Activated naive CD4-positive, alpha-beta T cell treated with anti-CD3 and anti-CD28 coated beads, Interleukin-2, amount 50 U/mL, for 72 hours (primary cell): ENCODE measurements at regions not wholly inside any gene's neighbourhood (a gene's known extent, or its start where the extent isn't known, plus 50 kb on each side); places are given as distances from the start of the nearest gene placed in this dataset.
A peak's percentile ranks its signal among the peaks of the same experiment; 100 is the strongest.
"Not testable (repeated sequence)": the region's sequence is repeated elsewhere in the genome, so short reads cannot be mapped to it uniquely, and the experiment has no call there.

ENCODE experiments used
- ATAC-seq, 2 donors: fragments of 150-1000 bp; cut with Tn5 transposase; 2 replicates each; pipeline ENCODE4 v1.10.0; 2021; ENCODE audit warnings: mild to moderate bottlenecking in 2 of 2, moderate library complexity in 2 of 2
- DNase-seq, 2 donors: peaks; one replicate each; pipeline ENCODE4 v3.0.0; 2021 to 2022; ENCODE audit warnings: low spot score in 2 of 2
- H3K27ac Mint-ChIP-seq, 2 donors: one replicate each; pipeline ENCODE4 v1.8.0; 2022; ENCODE audit warnings: mild to moderate bottlenecking in 2 of 2, mixed read lengths in 2 of 2
- H3K36me3 Mint-ChIP-seq, 2 donors: one replicate each; pipeline ENCODE4 v1.8.0; 2022; ENCODE audit warnings: mixed read lengths in 2 of 2
- H3K9me3 Mint-ChIP-seq, 2 donors: one replicate each; pipeline ENCODE4 v1.8.0; 2022; ENCODE audit warnings: mixed read lengths in 2 of 2

DNA sequence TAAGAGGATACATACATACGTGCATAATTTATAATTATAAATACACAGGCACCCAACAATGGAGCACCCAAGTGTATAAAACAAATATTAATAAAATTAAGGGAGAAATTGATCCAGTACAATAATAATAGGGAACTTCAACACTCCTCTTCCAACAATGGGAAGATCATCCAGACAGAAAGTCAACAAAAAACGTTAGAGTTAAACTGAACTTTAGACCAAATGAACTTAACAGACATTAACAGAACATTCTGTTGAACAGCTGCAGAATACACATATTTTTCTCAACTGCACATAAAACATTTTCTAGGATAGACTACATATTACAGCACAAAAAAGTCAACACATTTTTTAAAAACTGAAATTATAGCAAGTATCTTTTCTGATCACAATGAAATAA, 339.7 kb downstream of the CGGBP1 start:
- Mint-ChIP-seq H3K36me3 (no peaks in the 10 kb centered on the region), H3K27ac (no peak overlapping the region), H3K9me3 (no peaks in the 10 kb centered on the region)
- DNase-seq (no peak), ATAC-seq (no peak)

DNA sequence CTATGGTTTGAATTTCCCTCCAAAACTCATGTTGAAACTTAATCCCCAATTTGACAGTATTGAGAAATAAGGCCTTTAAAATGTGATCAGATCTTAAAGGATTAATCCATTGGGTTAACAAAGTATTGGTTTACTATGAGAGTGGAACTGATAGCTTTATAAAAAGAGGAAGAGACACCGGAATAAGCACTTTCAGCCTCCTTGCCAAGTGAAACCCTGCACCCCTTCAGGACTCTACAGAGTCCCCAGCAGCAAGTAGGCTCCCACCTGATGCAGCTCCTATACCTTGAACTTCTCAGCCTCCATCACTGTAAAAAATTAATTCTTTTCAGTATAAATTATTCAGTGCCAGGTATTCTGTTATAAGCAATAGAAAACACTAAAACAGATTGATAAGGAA, 348.3 kb downstream of the CGGBP1 start:
- peaks cover 8 to 11% of the 10 kb centered on the region in 2 donors for H3K9me3 Mint-ChIP-seq

DNA sequence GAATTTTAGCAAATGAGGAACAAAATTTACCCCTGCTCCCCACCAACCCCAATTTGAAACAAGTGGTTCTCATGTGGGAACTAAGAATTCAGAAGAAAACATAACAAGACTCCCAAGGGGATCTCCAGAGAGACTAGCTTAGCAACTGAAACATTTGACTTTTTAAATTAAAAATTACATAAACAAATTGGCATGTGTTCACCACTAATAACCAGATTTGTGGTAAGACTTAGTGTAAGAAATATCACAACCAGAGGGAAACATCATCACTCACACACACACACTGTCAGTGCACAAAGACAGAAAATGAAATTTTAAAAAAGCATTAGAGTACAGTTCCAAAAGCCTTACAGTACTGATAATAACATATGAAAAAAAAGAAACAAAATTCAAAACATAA, 348.8 kb downstream of the CGGBP1 start:
- no peak for ATAC-seq
- H3K36me3 Mint-ChIP-seq = no peaks in the 10 kb centered on the region
- peaks cover 8 to 11% of the 10 kb centered on the region in 2 donors for H3K9me3 Mint-ChIP-seq
- no peak for DNase-seq
- H3K27ac Mint-ChIP-seq = no peak overlapping the region

More for the DNA sequence above, 348.3 kb downstream of the CGGBP1 start:
- DNase-seq = no peak
- H3K36me3 Mint-ChIP-seq = no peaks in the 10 kb centered on the region
- no peak overlapping the region for H3K27ac Mint-ChIP-seq
- no peak for ATAC-seq

DNA sequence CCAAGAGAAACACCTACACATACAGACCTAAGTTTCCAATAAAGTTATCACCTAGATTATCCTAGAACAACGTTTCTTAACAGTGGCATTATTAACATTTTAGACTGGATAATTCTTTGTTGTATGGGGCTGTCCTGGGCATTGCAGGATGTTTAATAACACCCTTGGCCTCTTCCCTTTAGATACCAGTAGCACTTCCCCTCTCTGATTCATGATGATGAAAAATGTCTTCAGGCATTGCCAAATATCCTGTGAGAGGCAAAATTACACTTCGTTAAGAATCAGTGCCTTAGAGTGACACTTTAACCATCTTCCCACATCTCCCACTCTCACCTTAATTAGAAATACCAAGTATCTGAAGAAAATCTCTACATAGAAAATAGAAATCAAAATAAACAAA, 352.6 kb downstream of the CGGBP1 start:
- DNase-seq (no peak), ATAC-seq (no peak)
- Mint-ChIP-seq H3K36me3 (no peaks in the 10 kb centered on the region), H3K9me3 (peaks cover 8 to 11% of the 10 kb centered on the region in 2 donors), H3K27ac (no peak overlapping the region)

DNA sequence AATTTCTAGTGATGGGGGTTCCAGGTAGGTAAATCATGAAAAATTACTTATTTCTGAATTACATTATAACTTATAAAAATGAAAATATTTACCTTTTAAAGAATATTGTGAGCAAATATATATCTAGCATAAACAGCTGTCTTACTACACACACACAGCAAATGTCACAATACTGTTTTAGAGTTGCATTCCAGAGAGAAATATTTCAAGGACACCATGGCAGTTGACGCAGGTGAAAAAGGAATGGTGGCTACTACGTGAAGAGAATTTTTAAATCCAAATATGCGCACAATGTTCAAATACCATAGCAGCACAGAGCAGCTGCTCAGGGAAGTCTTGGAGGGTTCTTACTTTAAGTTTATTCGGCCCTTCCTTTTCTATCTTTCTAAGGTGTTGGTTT, 356.2 kb downstream of the CGGBP1 start:
- H3K9me3 Mint-ChIP-seq = peaks cover 4 to 11% of the 10 kb centered on the region in 2 donors
- no peaks in the 10 kb centered on the region for H3K36me3 Mint-ChIP-seq
- H3K27ac Mint-ChIP-seq = no peak overlapping the region
- ATAC-seq (no peak), DNase-seq (no peak)

DNA sequence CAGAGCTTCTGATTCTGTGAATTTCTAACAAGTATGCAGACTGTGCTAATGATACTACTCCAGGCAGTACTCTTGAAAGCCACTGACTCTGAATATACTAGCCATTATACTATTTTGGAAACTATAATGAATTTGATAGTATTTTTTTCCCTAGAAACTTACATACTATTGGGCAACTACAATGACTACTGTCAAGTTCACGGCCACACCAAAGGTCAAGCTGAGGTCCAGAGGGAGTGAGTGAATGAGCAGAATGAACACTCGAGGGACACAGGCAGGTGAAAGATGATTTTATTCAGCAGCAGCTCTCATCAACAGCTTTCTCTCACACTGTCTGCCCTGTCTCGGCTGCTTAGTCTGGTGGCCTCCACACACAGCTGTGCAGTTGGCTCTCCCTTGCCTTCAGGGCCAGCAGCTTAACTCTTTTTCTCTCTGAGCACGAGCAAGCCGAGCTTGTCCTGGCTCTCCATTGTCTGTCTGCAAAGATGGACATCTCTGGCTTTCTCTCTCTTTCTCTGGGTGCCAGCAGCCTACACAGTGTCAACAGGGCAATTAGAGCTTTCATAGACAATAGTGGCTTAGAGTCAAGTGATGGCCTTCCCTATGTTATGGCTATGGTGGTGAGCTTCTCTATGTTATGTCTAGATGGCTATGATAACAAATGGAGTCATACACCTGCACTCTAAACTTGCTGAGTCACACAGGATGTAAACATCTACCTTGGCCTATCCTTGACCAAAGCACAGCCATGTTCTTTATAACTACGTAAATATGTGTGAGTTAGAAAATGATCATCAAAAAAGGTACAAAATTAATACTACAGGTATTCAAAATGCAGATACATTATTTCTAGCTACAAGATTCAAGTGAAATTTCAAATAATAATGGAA, 362.4 kb downstream of the CGGBP1 start:
- DNase-seq (no peak), ATAC-seq (no peak)
- peaks cover 0 to 6% of the 10 kb centered on the region in 2 donors for H3K9me3 Mint-ChIP-seq
- H3K36me3 Mint-ChIP-seq = no peaks in the 10 kb centered on the region
- no peak overlapping the region for H3K27ac Mint-ChIP-seq

DNA sequence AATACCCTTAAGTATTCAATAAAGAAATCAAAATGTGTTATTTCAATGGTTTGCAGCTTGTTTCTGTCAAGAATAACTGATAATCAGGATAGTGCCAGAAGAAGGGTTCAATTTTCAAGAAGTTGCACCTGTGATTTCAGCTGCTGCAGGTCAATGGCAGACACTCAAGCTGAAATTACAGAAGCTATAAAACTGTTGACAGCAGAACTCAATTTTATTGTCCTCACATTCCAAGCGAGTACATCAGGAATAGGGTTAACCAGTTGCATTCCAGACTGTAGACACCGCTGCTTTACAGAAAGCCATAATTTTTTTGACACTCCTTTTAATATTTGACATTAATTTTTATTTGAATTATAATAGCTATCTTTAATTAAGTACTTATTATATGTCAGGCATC, 364.1 kb downstream of the CGGBP1 start:
- Mint-ChIP-seq H3K27ac (no peak overlapping the region), H3K36me3 (no peaks in the 10 kb centered on the region), H3K9me3 (peaks cover 0 to 6% of the 10 kb centered on the region in 2 donors)
- DNase-seq (no peak), ATAC-seq (no peak)

DNA sequence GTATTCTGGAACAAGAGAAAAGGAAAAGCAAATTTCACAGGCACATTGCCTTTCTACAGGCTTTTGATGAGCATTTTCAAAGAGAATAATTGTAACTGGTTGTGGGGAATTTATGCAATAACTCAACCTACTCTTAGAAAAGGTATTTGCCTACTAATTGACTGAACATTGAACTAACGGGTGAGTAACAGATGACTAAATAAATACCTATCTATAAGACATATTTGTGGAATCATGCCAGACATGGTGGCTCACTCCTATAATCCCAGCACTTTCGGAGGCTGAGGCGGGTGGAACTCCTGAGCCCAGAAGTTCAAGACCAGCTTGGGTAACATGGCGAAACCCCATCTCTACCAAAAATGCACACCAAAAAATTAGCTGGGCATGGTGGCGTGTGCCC, 367.7 kb downstream of the CGGBP1 start:
- H3K36me3 Mint-ChIP-seq = no peaks in the 10 kb centered on the region
- no peak for DNase-seq
- no peak overlapping the region for H3K27ac Mint-ChIP-seq
- no peak for ATAC-seq
- peaks cover 0 to 7% of the 10 kb centered on the region in 2 donors for H3K9me3 Mint-ChIP-seq

DNA sequence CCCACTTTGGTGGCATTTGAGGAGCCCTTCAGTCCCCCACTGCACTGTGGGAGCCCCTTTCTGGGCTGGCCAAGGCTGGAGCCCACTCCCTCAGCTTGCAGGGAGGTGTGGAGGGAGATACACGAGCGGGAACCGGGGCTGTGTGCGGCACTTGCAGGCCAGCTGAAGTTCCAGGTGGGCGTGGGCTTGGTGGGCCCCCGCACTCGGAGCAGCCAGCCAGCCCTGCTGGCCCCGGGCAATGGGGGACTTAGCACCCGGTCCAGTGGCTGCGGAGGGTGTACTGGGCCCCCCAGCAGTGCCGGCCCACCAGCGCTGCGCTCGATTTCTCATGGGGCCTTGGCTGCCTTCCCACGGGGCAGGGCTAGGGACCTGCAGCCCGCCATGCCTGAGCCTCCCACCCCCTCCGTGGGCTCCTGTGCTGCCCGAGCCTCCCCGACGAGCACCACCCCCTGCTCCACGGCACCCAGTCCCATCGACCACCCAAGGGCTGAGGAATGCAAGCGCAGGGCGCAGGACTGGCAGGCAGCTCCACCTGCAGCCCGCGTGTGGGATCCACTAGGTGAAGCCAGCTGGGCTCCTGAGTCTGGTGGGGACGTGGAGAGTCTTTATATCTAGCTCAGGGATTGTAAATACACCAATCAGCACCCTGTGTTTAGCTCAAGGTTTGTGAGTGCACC, 379.7 kb downstream of the CGGBP1 start:
- H3K9me3 Mint-ChIP-seq, H3K27ac Mint-ChIP-seq, ATAC-seq, DNase-seq, H3K36me3 Mint-ChIP-seq: not testable (repeated sequence)

DNA sequence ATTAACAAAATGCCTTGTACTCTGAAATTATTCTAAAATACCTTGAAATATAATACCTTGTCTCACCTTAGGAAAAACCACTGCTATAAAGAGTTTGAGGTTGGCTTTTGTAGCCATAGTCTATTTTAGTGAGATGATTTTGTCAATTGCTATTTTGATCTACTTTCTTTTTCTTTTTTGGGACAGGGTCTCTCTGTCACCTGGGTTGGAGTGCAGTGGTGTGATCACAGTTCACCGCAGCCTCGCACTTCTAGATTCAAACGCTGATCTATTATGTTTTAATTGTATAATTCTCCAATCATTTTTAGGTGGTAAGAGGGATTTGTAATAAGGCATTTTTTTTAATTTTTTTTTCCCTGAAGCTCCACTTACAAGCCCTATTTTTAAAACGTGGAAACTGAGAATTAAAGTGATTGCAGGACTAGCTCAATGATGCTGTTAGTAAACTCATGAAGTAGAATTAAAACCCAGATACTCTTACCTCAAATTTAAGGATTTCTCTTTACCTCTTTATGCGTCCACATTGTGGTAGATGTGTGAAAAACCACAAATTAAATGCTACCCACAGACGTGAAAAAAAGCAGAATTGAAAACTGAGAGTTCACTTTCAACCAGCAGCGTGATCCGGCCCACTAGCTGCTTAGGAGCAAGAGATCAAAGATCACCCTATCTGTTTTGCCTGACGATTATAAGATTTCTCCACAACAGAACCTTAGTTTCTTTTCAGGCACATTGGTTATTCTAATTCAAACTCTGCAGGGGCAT, 384.2 kb downstream of the CGGBP1 start:
- Mint-ChIP-seq H3K36me3 (no peaks in the 10 kb centered on the region), H3K27ac (no peak overlapping the region), H3K9me3 (no peaks in the 10 kb centered on the region)
- ATAC-seq = peak in 1 of 2 donors; percentile 79
- DNase-seq = no peak

DNA sequence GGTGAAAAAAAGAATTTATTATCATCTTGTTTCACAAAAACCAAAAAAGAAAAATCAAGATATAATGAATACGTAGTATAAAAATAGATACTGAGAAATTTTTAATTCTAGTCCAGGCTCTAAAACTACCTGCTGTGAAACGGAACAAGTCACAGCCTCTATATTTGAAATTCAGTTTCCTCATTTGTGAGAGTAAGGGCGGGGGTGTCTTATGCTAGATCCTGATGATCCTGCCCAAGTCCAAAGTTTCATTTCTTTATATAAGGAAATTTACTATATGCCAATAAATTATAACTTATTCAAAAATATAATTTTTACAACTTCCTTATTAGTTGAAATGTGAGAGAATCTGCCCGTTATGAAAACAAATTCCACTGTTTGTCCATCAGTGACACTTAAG, 385.7 kb downstream of the CGGBP1 start:
- no peak for DNase-seq
- no peaks in the 10 kb centered on the region for H3K36me3 Mint-ChIP-seq
- H3K9me3 Mint-ChIP-seq = no peaks in the 10 kb centered on the region
- ATAC-seq = no peak
- H3K27ac Mint-ChIP-seq = no peak overlapping the region

DNA sequence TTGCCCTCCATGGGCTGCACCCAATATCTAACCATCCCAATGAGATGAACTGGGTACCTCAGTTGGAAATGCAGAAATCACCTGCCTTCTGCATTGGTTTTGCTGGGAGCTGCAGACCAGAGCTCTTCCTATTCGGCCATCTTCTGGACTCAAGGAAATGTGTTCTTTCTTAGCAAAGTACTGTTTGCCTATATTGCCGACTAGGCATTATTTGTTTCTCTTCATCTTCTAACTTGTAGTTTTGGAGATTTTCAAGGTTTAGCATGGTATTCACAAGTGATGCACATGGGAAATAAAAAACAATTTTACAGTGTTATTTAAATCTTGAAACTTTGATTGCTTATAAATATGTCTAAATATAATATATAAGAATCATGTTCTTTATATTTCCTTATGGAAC, 377.8 kb upstream of the POU1F1 start:
- ATAC-seq = no peak

DNA sequence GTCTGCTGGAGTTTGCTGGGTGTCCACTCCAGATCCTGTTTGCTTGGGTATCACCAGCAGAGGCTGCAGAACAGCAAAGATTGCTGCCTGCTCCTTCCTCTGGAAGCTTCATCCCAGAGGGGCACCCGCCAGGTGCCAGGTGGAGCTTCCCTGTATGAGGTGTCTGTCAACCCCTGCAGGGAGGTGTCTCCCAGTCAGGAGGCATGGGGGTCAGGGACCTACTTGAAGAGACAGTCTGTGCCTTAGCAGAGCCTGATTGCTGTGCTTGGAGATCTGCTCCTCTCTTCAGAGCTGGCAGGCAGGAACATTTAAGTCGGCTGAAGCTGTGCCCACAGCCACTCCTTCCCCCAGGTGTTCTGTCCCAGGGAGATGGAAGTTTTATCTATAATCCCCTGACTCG, 376.8 kb upstream of the POU1F1 start:
- H3K27ac Mint-ChIP-seq = not testable (repeated sequence)

More for the DNA sequence above, 377.8 kb upstream of the POU1F1 start:
- no peak for DNase-seq
- H3K9me3 Mint-ChIP-seq = peaks cover under 1 to 5% of the 10 kb centered on the region in 2 donors
- no peaks in the 10 kb centered on the region for H3K36me3 Mint-ChIP-seq
- H3K27ac Mint-ChIP-seq = no peak overlapping the region

DNA sequence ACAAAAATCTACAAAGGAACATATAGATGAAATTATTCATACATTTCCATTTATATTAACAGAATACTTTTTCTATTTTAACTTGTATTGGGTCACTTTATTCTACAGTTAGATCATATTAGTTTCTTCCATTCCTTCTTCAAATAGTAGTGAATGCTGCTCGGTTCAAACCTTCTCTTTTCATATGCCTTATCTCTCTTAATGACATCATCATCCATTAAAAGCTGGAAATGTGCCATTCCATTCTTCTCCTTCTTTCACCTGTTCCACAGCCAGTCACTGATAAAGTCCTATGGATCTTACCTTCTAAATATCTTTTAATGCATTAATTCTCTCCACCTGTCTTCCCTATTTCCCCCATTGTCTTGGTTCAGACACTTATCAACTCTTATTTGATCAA, 358.0 kb upstream of the POU1F1 start:
- no peak for ATAC-seq
- peaks cover 13 to 21% of the 10 kb centered on the region in 2 donors for H3K9me3 Mint-ChIP-seq
- no peak overlapping the region for H3K27ac Mint-ChIP-seq
- no peaks in the 10 kb centered on the region for H3K36me3 Mint-ChIP-seq
- DNase-seq = no peak

More for the DNA sequence above, 376.8 kb upstream of the POU1F1 start:
- not testable (repeated sequence) for H3K36me3 Mint-ChIP-seq, DNase-seq, ATAC-seq, H3K9me3 Mint-ChIP-seq

DNA sequence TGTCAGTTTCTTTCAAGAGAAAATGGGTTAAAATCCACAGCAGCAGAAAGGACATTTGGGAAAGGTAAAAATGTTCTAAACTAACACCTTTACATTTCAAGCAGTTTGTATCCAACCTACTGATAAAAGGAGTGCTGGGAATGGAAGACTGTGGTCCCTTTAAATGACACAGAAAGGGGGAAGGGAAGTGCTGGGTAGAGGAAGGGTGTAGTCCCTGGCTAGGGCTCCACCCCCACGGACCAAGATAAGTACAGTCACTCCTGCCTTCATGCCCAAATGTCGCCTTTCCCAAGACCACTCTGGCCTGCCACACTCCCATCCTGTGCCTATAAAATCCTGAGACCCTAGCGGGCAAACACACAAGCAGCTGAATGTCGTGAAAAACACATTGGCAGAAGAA, 350.9 kb upstream of the POU1F1 start:
- no peak for ATAC-seq
- no peaks in the 10 kb centered on the region for H3K36me3 Mint-ChIP-seq

DNA sequence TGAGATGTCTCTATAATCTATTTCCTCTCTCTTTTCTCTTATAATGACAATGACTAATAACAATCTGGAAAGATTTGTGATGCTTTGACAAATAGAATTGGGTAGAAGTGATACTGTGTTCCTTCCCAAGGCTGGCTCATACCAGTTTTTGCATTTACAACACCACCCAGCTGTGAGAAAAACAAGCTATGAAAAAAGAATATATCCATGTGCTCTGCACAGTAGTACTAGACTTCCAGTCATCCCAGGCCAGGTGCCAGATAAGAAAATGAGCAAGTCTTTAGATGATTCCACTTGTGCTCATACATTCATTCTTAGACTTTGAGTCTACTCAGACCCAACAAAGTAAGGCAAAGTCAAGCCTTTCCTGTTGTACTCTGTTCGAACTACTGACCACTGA, 350.2 kb upstream of the POU1F1 start:
- H3K27ac Mint-ChIP-seq = no peak overlapping the region
- H3K36me3 Mint-ChIP-seq = no peaks in the 10 kb centered on the region
- no peak for ATAC-seq
- no peak for DNase-seq
- peaks cover 17 to 21% of the 10 kb centered on the region in 2 donors for H3K9me3 Mint-ChIP-seq

More for the DNA sequence above, 350.9 kb upstream of the POU1F1 start:
- no peak overlapping the region for H3K27ac Mint-ChIP-seq
- peaks cover 17 to 21% of the 10 kb centered on the region in 2 donors for H3K9me3 Mint-ChIP-seq
- DNase-seq = no peak

DNA sequence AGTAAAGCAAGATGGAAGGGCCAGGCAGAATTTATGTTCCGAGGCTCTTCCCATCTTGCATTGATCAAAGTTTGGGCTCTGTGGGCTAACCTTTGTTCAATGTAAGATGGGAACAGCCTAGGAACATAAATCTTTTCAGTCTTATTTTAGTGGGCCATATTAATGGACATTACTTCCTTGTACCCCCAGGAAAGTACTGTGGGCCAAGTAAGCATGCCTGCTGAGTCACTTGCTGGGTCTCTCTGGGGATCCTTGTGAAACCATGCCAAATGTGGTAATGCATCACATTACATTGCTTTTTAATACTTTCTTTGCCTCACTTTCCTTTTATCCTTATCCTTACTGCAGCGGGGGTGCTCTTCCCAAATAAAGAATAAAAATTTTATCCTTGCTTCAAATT, 349.5 kb upstream of the POU1F1 start:
- H3K9me3 Mint-ChIP-seq = peaks cover 10 to 14% of the 10 kb centered on the region in 2 donors
- ATAC-seq = no peak
- H3K27ac Mint-ChIP-seq = no peak overlapping the region

More for the DNA sequence above, 349.5 kb upstream of the POU1F1 start:
- no peak for DNase-seq
- H3K36me3 Mint-ChIP-seq = no peaks in the 10 kb centered on the region
